ENCODE measurements at regions not wholly inside any gene's neighbourhood (a gene's known extent, or its start where the extent isn't known, plus 50 kb on each side); places are given as distances from the start of the nearest gene placed in this dataset.
A peak's percentile ranks its signal among the peaks of the same experiment; 100 is the strongest.
"Not testable (repeated sequence)": the region's sequence is repeated elsewhere in the genome, so short reads cannot be mapped to it uniquely, and the experiment has no call there.

DNA sequence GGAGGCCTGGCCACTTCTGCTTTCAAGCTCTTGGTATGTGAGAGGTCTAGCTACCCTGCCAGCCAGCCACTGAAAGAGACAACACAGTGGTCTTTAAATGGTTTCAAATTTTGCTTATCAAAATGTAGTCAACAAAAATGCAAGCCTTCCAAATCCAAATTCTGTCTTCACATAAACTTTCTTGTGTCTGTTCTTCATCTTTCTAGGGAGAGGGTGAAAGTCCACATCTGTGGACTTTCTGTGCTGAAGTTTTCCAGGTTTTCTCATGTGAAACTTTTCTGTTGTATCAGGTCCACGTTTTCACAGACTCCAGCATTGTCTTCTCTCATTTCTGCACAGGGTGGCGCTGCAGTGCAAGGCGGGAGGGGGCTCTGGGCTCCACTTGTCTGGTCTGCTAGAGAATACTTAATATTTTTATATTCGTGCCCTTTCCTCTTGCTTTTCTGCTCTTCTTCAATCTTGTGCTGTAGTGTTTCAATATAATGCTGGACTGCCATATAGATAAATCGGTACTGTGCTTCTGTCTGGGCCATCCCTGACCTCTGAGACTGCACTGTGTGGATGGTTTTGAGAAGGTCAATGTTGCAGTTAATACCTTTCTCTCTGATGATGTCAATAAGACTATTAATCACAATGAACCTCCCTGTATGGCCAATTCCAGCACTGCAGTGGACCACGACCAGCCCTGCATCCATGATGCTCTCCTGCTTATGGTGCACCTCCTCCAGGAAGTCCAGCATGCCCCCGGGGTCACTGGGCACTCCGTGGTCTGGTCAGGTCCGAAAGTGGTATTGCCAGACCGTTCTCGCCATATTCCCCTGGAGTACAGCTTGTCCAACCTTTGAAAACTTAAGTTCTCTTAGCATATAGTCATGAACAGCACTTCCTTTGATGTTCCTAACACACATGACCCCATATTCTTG lies 161.6 kb upstream of the TNFAIP3 start:
- Mint-ChIP-seq H3K36me3 (ENCODE audit: insufficient read depth) (peaks cover 23% of the 10 kb centered on the region), H3K4me3 (peak overlapping the region in 1 of 2 donors; percentile 17), H3K9me3 (no peaks in the 10 kb centered on the region), H3K27me3 (peaks cover 0 to 4% of the 10 kb centered on the region in 2 donors), H3K27ac (peak overlapping the region; percentile 99), H3K4me1 (ENCODE audit: low read depth in 2 of 2) (peaks cover 38 to 45% of the 10 kb centered on the region in 2 donors)
- ATAC-seq (replicated peaks): peak; percentile 17
- DNase-seq: peak; percentile 75 to 86 (median 78)

DNA sequence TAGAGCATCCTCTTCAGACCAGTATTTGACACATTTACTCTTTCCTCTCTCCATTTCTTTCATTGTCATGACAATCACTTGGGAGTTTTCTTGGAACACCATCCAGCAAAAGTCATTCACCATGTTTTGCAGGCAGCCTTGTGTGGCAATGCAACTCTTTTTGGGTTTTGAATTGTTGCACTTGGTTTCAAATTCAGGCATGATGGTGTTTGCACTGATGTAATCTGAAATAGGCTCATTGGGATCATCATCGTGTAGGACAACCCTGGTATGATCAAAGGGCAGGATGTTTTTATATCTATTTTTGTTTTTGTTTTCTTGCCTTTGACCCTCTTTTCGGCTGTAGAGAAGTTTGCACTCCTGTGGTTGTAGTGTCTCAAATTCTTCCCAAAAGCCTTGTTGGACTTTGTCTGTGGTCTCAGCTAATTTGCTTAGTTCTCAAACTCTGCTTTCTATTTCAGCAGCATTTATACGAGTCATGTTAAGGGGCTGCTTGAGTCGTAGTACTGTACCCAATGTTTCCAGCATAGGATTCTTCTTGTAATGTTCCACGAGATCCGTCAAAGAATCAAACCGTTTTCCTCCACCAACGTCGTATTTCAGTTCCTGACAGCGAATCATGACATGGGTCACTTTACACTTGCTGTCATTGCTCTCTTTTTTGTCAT lies 160.8 kb upstream of the TNFAIP3 start:
- Mint-ChIP-seq H3K27ac (peak overlapping the region; percentile 99), H3K4me1 (ENCODE audit: low read depth in 2 of 2) (peaks cover 38 to 48% of the 10 kb centered on the region in 2 donors), H3K27me3 (no peaks in the 10 kb centered on the region), H3K4me3 (no peak overlapping the region), H3K9me3 (peaks cover 0 to 3% of the 10 kb centered on the region in 2 donors), H3K36me3 (ENCODE audit: insufficient read depth) (peaks cover 27% of the 10 kb centered on the region)
- ATAC-seq (replicated peaks): no peak
- no peak for DNase-seq

DNA sequence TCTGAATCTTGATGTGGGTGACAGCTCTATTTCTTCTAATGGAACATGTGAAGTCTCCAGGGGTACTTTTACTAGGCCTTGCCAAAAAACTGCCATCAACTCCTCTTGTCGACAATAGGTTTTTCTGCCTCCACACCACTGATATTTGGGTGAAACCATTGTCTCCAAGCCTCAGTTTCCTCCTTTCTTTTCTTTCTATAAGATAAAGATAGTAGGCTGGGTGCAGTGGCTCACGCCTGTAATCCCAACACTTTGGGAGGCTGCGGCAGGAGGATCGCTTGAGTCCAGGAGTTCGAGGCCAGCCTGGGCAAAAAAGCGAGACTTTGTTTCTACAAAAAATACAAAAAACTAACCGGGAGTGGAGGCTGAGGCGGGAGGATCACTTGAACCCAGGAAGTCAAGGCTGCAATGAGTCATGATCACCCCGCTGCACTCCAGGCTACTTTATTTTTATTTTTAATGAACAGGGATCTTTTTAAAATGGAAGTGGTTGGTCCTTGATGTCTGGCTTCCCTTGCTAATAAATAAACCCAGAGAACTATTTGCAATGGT lies 159.9 kb upstream of the TNFAIP3 start:
- H3K4me1 Mint-ChIP-seq (ENCODE audit: low read depth in 2 of 2): peaks cover 39 to 52% of the 10 kb centered on the region in 2 donors
- H3K4me3 Mint-ChIP-seq: peak overlapping the region; percentile 45 to 68
- DNase-seq (no peak), ATAC-seq (replicated peaks) (no peak)
- peaks cover 0 to 4% of the 10 kb centered on the region in 2 donors for H3K9me3 Mint-ChIP-seq
- peaks cover 27% of the 10 kb centered on the region for H3K36me3 Mint-ChIP-seq (ENCODE audit: insufficient read depth)
- H3K27ac Mint-ChIP-seq: peak overlapping the region; percentile 99
- H3K27me3 Mint-ChIP-seq: no peaks in the 10 kb centered on the region

DNA sequence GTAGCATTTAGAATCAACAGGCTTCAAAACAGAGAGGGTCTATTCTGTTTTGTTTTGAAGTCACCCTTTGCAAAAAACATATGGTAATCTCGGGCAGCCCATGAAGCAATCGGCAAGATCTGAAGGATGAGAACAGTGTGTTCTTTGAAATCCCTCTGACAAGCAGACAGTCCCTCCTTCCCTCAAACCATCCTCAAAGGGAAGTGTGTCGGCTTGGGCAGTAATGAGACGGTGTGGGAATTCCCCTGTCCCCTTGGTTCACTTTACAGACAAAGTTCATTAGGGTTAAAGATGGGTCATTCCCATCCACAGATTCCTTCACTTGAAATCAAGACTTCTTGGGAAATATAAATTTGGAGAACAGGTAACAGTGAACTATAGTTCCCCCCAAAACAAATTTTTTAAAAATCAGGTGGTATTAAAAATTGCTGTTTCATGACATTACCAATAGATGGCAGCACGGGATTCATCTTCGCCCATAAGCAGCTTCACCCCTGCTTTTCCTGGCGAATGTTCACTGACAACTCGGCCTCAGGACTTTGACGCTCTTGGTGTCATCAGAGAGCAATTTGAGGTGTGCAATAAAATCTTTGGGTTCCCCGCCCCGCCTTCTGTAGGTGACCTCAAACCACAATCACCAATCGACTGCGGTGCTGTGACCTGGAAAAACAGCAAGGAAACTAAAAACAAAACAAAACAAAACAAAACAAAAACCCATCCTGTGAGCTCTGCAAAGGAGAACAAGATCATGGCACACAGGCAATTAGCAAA lies 159.3 kb upstream of the TNFAIP3 start:
- peak; percentile 73 for ATAC-seq (replicated peaks)
- Mint-ChIP-seq H3K9me3 (peaks cover 0 to 4% of the 10 kb centered on the region in 2 donors), H3K4me1 (ENCODE audit: low read depth in 2 of 2) (peaks cover 42 to 52% of the 10 kb centered on the region in 2 donors)

DNA sequence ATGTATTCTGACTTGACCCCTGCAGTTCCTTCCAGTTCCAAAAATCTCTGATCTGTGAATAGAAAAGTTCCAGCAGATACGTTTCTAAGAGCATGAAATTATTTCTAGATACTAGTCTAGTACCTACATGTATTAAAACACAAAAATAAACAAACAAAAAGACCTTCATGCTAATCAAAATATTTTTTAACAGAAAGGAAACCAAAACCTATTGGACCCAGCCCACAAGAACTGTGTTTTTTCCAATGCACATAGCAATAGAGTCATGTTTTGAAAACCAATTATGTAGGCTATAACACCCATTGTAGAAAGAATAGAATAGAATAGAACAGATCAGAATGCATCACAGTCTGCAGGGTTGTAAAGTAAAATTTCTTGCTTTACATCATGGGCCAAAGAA lies 158.6 kb upstream of the TNFAIP3 start:
- Mint-ChIP-seq H3K9me3 (peaks cover 0 to 4% of the 10 kb centered on the region in 2 donors), H3K4me3 (peak overlapping the region; percentile 45 to 68), H3K4me1 (ENCODE audit: low read depth in 2 of 2) (peaks cover 42 to 52% of the 10 kb centered on the region in 2 donors), H3K27me3 (no peaks in the 10 kb centered on the region), H3K36me3 (ENCODE audit: insufficient read depth) (peaks cover 32% of the 10 kb centered on the region), H3K27ac (peak overlapping the region; percentile 99)
- no peak for DNase-seq
- ATAC-seq (replicated peaks): peak; percentile 20

More for the DNA sequence above, 159.3 kb upstream of the TNFAIP3 start:
- Mint-ChIP-seq H3K27me3 (no peaks in the 10 kb centered on the region), H3K4me3 (peak overlapping the region; percentile 45 to 68), H3K36me3 (ENCODE audit: insufficient read depth) (peaks cover 31% of the 10 kb centered on the region), H3K27ac (peak overlapping the region; percentile 99)
- peak; percentile 84 to 89 (median 85) for DNase-seq

DNA sequence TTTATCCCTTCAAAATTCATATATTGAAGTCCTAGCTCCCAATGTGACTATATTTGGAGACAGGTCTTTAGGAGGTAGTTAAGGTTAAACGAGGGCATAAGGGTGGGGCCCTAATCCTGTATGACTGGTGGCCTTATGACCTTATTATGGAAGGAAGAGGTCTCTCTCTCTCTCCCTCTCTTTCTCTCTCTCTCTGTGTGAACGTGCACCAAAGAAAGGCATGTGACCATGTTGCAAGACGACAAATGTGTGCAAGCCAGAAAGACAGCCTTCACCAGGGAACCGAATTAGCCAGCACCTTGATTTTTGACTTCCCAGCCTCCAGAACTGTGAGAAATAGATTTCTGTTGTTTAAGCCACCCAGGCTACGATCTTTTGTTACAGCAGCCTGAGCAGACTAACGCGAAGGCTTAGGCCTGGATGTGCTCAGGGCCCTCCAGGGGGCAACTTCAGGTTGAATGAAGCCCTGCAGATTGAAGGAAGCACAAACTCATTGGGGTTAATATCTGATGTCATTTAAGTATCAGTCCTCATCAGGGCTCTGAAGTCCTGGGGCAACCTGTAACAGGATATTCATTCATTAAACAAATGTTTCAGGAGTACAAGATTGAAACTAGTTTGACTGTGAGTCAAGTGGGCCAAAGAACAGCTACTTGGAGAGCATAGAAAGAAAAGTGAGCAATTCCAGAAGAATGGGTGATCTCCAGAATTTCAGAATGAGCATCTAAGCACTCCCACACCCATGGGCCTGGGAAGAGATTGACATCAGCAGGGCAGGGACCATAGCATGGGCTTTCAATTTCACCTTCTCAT lies 157.4 kb upstream of the TNFAIP3 start:
- no peak for ATAC-seq (replicated peaks)

DNA sequence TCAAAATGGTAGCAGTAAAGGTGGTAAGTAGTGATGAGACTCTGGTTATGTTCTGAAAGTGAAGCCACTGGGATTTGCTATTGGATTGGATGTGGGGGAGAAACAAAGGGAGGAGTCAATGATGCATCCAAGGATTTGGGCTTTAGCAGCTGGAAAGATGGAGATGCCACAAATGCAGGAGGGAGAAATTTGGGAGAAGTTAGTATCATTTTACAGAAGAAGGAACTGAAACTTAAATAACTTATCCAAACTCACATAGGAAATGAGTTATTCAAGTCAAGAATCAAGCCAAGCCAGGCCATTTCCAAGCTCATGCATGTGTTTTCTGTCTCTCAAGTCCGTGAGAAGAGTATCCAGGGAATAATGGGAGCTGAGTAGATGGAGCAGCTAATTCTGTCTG lies 155.1 kb upstream of the TNFAIP3 start:
- Mint-ChIP-seq H3K9me3 (peaks cover 0 to 13% of the 10 kb centered on the region in 2 donors), H3K4me3 (no peak overlapping the region), H3K4me1 (ENCODE audit: low read depth in 2 of 2) (peaks cover 53 to 67% of the 10 kb centered on the region in 2 donors), H3K27me3 (no peaks in the 10 kb centered on the region), H3K36me3 (ENCODE audit: insufficient read depth) (peaks cover 52% of the 10 kb centered on the region), H3K27ac (peak overlapping the region in 1 of 2 donors; percentile 99)
- DNase-seq: no peak
- no peak for ATAC-seq (replicated peaks)

More for the DNA sequence above, 157.4 kb upstream of the TNFAIP3 start:
- DNase-seq: no peak
- Mint-ChIP-seq H3K27me3 (no peaks in the 10 kb centered on the region), H3K4me1 (ENCODE audit: low read depth in 2 of 2) (peaks cover 49 to 61% of the 10 kb centered on the region in 2 donors), H3K36me3 (ENCODE audit: insufficient read depth) (peaks cover 36% of the 10 kb centered on the region), H3K4me3 (peak overlapping the region in 1 of 2 donors; percentile 7), H3K9me3 (peaks cover 0 to 13% of the 10 kb centered on the region in 2 donors), H3K27ac (peak overlapping the region; percentile 99)

DNA sequence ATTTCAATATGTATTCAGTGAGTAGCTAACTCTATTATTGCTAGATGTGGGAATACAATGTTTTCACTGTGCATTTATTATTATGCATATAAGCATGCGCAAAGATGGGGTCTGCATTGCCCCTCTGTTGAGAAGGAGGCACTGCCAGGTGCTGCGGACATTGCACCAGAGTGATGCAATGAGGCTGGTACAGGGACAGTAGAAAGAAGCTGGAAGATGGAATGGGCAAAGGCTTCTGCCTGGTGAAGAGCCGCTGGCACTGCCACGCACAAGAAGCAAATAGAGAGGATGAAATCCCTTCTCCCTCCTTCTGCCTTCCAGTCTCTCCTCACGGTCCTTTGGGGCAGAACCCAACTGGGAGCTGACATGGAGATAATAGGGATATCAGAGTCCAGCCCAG lies 154.5 kb upstream of the TNFAIP3 start:
- Mint-ChIP-seq H3K27ac (peak overlapping the region in 1 of 2 donors; percentile 99), H3K36me3 (ENCODE audit: insufficient read depth) (peaks cover 52% of the 10 kb centered on the region), H3K9me3 (peaks cover 0 to 13% of the 10 kb centered on the region in 2 donors), H3K27me3 (no peaks in the 10 kb centered on the region), H3K4me1 (ENCODE audit: low read depth in 2 of 2) (peaks cover 55 to 67% of the 10 kb centered on the region in 2 donors), H3K4me3 (no peak overlapping the region)
- DNase-seq: no peak
- ATAC-seq (replicated peaks): no peak

DNA sequence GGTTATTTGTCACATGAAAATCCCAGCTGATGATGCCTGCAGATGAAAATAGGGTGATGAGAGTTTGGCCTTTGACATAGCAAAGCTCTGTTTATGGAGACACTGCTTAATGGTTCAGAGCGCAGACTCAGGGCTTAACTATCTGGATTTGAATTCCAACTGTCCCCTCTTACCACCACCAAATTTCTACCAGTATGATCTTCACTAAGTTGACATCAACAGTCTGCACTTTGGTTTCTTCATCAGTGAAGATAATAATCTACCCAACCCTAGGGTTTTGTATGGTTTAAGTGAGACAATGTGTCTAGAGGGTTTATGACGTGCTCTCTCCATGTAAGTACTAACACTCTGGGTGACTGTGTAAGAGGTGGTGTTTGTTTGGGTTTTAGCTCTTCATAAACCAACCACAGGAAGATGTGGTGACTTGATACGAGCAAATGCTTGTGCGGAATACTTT lies 151.4 kb upstream of the TNFAIP3 start:
- Mint-ChIP-seq H3K4me1 (ENCODE audit: low read depth in 2 of 2) (peaks cover 42 to 50% of the 10 kb centered on the region in 2 donors), H3K27ac (peak overlapping the region; percentile 98 to 99), H3K27me3 (no peaks in the 10 kb centered on the region), H3K4me3 (peak overlapping the region; percentile 37 to 60), H3K9me3 (peaks cover 0 to 13% of the 10 kb centered on the region in 2 donors), H3K36me3 (ENCODE audit: insufficient read depth) (peaks cover 47% of the 10 kb centered on the region)
- DNase-seq (peak; percentile 51 to 52 (median 52)), ATAC-seq (replicated peaks) (peak; percentile 81)

DNA sequence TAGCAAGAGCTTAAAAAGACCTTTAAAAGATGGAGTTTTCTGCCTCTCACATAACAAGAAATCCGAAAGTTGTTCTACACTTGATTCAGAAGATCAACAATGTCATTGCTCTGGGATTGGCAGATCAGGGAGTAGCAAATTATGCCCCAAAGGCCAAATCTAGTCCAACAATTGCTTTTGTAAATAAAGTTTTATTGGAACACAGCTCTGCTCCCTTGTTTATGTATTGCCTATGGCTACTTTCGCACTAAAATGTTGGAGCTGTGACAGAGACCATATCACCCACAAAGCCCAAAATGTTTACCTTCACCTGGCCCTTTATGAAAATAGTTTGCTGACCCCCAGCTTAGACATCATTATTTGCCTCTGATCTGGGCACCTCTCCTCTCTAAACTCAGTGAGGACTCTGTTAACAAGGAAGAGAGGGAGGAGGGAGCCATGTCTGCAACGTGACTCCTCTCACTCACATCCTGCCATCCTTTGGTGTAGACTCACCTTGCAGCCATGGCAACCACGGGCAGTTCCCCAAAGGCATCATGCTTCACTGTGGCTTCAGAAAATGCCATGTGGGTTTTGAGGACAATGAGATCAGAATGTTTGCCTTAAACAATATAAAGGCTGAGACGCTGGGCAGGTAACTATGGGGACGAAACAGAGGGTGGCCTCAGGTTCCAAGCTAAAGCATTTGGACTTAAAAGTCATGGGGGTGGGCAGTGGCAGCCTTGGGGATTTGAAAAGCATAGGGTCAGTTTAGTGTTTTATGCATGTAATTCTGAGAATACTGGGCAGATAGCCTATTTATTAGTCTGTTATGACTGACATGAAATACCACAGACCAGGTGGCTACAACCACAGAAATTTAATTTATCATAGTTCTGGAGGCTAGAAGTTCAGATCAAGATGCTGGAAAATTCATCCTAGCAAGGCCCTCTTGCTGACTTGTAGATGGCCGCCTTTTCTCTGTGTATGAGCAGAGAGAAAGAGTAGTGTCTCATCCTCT lies 149.7 kb upstream of the TNFAIP3 start:
- no peaks in the 10 kb centered on the region for H3K27me3 Mint-ChIP-seq
- peaks cover 0 to 9% of the 10 kb centered on the region in 2 donors for H3K9me3 Mint-ChIP-seq
- peak overlapping the region; percentile 98 to 99 for H3K27ac Mint-ChIP-seq
- peak overlapping the region; percentile 46 to 72 for H3K4me3 Mint-ChIP-seq
- peak; percentile 74 to 84 (median 81) for DNase-seq
- peaks cover 45% of the 10 kb centered on the region for H3K36me3 Mint-ChIP-seq (ENCODE audit: insufficient read depth)
- peaks cover 42 to 45% of the 10 kb centered on the region in 2 donors for H3K4me1 Mint-ChIP-seq (ENCODE audit: low read depth in 2 of 2)
- ATAC-seq (replicated peaks): peak; percentile 67

DNA sequence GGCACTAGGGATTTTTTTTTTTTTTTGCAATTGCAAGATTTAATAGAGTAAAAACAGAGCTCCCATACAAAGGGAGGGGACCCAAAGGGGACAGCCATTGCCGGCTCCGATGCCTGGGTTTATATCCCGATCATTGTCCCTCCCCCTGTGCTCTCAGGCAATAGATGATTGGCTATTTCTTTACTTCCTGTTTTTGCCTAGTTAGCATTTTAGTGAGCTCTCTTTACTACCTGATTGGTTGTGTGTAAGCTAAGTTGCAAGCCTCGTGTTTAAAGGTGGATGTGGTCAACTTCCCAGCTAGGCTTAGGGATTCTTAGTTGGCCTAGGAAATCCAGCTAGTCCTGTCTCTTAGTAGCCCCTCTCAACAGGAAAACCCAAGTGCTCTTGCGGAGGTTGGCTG lies 148.2 kb upstream of the TNFAIP3 start:
- not testable (repeated sequence) for H3K9me3 Mint-ChIP-seq; H3K4me3 Mint-ChIP-seq; ATAC-seq (replicated peaks); DNase-seq; H3K27me3 Mint-ChIP-seq
- H3K27ac Mint-ChIP-seq: peak overlapping the region in 1 of 2 donors; percentile 98
- H3K36me3 Mint-ChIP-seq (ENCODE audit: insufficient read depth): peaks cover 42% of the 10 kb centered on the region
- H3K4me1 Mint-ChIP-seq (ENCODE audit: low read depth in 2 of 2): peaks cover 47 to 52% of the 10 kb centered on the region in 2 donors

Measured in effector memory CD8-positive, alpha-beta T cell (primary cell).